ENCODE measurements at regions not wholly inside any gene's neighbourhood (a gene's known extent, or its start where the extent isn't known, plus 50 kb on each side); places are given as distances from the start of the nearest gene placed in this dataset.
A peak's percentile ranks its signal among the peaks of the same experiment; 100 is the strongest.

- DNase-seq, result no peak
These were observed 72.3 kb upstream of the LEP start for GRCh38 chr7:128168667-128169210.

- DNase-seq, result no peak
These were observed 70.6 kb upstream of the LEP start for GRCh38 chr7:128170461-128170860.

- no peak for DNase-seq
These were observed 69.6 kb upstream of the LEP start for GRCh38 chr7:128171342-128171918.

- no peak for DNase-seq
These were observed 68.9 kb upstream of the LEP start for GRCh38 chr7:128172151-128172550.

DNA sequence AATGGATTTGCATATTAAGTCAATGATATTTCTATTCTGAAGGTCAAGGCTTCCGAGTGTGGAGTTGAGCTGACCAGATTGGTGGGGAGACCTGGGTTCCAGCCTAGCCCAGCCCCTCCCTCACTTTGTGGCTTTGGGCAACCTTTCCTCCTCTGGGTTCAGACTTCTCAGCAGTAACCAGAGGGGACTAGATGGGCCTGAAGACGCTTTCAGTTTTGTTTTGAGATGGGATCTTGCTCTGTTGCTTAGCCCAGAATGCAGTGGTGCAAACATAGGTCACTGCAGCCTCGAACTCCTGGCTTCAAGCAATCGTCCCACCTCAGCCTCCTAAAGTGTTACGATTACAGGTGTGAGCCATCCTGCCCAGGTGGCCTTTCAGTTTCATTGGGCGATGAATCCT lies 68.1 kb upstream of the LEP start:
- DNase-seq, result no peak

DNA sequence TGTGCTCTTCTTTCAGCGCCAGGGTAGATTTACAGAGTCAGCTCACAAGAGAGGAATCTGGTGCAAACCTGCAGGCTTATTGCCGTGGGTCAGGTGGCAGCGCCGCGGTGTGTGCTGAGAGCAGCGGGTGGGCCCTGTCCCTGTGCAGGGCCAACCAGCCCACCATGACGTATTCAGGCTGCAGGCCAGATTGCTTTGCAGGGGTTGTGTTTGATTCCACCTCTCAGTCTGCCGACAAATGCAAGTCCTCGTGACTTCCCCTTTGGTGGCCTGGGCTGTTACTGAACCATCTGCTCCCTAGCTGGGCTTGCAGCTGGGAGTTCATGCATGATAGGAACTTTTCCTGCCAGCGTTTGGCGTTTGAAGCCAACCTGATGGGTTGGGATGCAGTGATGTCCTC lies 66.7 kb upstream of the LEP start:
- peak; percentile 41 to 82 for DNase-seq

DNA sequence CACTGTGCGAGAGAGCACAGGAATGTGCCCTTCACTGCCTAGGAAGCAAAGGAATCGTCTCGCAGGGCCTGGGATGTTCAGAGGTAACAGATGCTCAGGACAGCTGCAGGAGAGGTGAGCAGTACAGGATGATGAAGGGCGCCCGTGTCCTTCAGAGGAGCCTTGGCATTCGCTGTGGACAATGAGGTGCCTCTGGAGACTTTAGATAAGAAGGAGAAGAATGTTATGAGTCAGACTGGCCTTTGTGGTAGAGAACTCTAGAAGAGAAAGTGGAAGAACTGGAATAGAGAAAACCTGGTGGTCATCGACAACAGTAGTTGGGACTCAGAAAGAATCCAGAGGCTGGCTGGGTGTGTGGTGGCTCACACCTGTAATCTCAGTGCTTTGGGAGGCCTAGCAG lies 64.4 kb upstream of the LEP start:
- DNase-seq, result no peak

GRCh38 chr7:128177768-128178550 lies 63.1 kb upstream of the LEP start:
- DNase-seq, result no peak

- DNase-seq, result no peak
These were observed 62.5 kb upstream of the LEP start for GRCh38 chr7:128178611-128179010.

GRCh38 chr7:128188396-128189230 lies 52.5 kb upstream of the LEP start:
- no peak for DNase-seq

GRCh38 chr7:128189231-128189930 lies 51.7 kb upstream of the LEP start:
- no peak for DNase-seq

GRCh38 chr7:128190051-128190647 lies 50.9 kb upstream of the LEP start:
- DNase-seq, result no peak

DNA sequence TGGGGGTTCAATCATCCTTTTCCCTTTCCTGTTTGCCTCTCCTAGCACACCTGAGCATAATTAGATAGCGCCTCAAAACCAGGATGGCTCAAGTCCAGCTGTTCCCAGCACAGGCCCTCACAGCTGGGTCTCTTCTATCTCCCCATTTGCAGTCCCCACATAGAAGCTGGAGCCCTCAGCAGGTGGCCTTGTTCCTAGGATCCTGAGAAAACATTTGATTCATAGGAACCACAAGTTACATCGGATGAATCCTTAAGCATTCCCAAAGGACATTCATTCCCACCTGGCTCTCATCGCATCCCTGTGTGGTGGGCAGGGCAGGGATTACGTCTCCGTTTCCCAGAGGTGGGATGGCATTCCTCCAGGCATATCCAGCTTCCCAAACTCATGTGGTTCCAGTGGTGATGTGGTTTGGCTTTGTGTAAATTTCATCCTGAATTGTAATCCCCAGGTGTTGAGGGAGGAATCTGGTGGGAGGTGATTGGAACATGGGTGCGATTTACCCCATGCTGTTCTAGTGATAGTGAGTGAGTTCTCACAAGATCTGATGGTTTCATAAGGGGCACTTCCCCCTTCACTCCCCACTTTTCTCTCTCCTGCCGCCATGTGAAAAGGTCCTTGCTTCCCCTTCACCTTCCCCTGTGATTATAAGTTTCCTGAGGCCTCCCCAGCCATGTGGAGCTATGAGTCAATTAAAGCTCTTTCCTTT lies 49.8 kb upstream of the LEP start:
- no peak for DNase-seq
